ENCODE measurements at regions not wholly inside any gene's neighbourhood (a gene's known extent, or its start where the extent isn't known, plus 50 kb on each side); places are given as distances from the start of the nearest gene placed in this dataset.
"Not testable (repeated sequence)": the region's sequence is repeated elsewhere in the genome, so short reads cannot be mapped to it uniquely, and the experiment has no call there.

GRCh38 chrX:1853916-1854315 lies 239.1 kb downstream of the ASMT start:
- DNase-seq: no peak

GRCh38 chrX:1854861-1855260 lies 240.0 kb downstream of the ASMT start:
- DNase-seq: not testable (repeated sequence)

- not testable (repeated sequence) for DNase-seq
Measured at GRCh38 chrX:1859266-1859665, 244.4 kb downstream of the ASMT start.

GRCh38 chrX:1860936-1861594 lies 246.2 kb downstream of the ASMT start:
- no peak for DNase-seq

- not testable (repeated sequence) for DNase-seq
Measured at GRCh38 chrX:1863995-1864394, 249.1 kb downstream of the ASMT start.

- DNase-seq: no peak
Measured at GRCh38 chrX:1870421-1870820, 255.6 kb downstream of the ASMT start.

GRCh38 chrX:1871887-1872286 lies 257.0 kb downstream of the ASMT start:
- no peak for DNase-seq

- DNase-seq: no peak
Measured at GRCh38 chrX:1873671-1874070, 258.8 kb downstream of the ASMT start.

- no peak for DNase-seq
Measured at GRCh38 chrX:1874416-1874815, 259.6 kb downstream of the ASMT start.

GRCh38 chrX:1874899-1875298 lies 260.0 kb downstream of the ASMT start:
- DNase-seq: no peak

GRCh38 chrX:1876041-1876440 lies 261.2 kb downstream of the ASMT start:
- no peak for DNase-seq

- DNase-seq: no peak
Measured at GRCh38 chrX:1877780-1878179, 262.9 kb downstream of the ASMT start.

GRCh38 chrX:1880884-1881817 lies 266.3 kb downstream of the ASMT start:
- not testable (repeated sequence) for DNase-seq

GRCh38 chrX:1883772-1884171 lies 268.9 kb downstream of the ASMT start:
- no peak for DNase-seq

GRCh38 chrX:1884446-1884845 lies 269.6 kb downstream of the ASMT start:
- DNase-seq: no peak

- DNase-seq: no peak
Measured at GRCh38 chrX:1885116-1885515, 270.3 kb downstream of the ASMT start.

GRCh38 chrX:1888305-1888704 lies 273.4 kb downstream of the ASMT start:
- DNase-seq: not testable (repeated sequence)

GRCh38 chrX:1894026-1894294 lies 279.1 kb downstream of the ASMT start:
- DNase-seq: no peak

- DNase-seq: no peak
Measured at GRCh38 chrX:1894740-1895139, 279.9 kb downstream of the ASMT start.

- DNase-seq: no peak
Measured at GRCh38 chrX:1895583-1895982, 280.7 kb downstream of the ASMT start.

GRCh38 chrX:1899841-1900240 lies 285.0 kb downstream of the ASMT start:
- DNase-seq: no peak

GRCh38 chrX:1902901-1903235 lies 288.0 kb downstream of the ASMT start:
- DNase-seq: no peak

- DNase-seq: peak; percentile 39
Measured at GRCh38 chrX:1903236-1903935, 288.5 kb downstream of the ASMT start.

- DNase-seq: no peak
Measured at GRCh38 chrX:1904663-1905218, 289.9 kb downstream of the ASMT start.
